ENCODE measurements at regions not wholly inside any gene's neighbourhood (a gene's known extent, or its start where the extent isn't known, plus 50 kb on each side); places are given as distances from the start of the nearest gene placed in this dataset.

DNA sequence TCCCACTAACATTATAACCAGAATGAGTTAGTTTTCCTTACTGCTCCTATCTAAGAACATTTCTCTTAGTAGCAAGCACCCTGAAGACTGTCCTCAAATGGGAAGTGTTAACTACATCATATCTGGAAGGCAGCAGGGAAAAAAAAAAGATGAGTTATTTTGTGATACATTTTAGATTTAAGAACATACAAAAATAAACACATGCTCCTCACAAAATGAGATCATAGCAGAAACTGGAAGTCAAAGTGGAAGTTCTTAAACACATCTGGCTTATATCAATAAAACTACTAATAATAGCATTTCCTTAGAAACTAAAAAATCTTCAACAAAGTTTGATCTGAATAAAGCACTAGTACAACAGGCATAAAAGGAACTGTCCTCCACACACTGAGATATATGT, 70.4 kb downstream of the SLITRK6 start:
- DNase-seq (ENCODE audit: low spot score in 2 of 2): no peak
- intact Hi-C loops (cut with DNase I; ENCODE audit: low total_unique reads): no loop called here
- H3K27me3 ChIP-seq: no peaks in the 10 kb centered on the region

DNA sequence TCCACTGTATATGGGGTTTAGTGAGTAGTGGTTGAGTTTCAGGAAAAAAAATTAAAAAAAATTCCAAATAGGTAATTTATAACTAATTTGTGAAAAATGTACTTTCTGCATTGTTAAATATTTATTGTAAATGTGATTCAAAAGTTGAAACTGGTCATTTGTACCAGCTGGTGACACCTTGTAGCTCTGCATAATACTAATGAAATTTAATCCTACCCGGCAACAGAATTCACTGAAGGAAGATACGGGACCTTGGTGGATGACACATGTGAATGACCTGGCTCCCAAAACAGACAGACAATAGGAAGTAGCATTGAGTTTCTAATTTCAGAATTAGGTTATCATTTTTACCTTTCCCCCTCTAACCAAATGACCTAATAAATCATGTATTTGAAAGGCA, 73.8 kb downstream of the SLITRK6 start:
- no peaks in the 10 kb centered on the region for H3K9me3 ChIP-seq
- TF ChIP-seq, protein P1, sequence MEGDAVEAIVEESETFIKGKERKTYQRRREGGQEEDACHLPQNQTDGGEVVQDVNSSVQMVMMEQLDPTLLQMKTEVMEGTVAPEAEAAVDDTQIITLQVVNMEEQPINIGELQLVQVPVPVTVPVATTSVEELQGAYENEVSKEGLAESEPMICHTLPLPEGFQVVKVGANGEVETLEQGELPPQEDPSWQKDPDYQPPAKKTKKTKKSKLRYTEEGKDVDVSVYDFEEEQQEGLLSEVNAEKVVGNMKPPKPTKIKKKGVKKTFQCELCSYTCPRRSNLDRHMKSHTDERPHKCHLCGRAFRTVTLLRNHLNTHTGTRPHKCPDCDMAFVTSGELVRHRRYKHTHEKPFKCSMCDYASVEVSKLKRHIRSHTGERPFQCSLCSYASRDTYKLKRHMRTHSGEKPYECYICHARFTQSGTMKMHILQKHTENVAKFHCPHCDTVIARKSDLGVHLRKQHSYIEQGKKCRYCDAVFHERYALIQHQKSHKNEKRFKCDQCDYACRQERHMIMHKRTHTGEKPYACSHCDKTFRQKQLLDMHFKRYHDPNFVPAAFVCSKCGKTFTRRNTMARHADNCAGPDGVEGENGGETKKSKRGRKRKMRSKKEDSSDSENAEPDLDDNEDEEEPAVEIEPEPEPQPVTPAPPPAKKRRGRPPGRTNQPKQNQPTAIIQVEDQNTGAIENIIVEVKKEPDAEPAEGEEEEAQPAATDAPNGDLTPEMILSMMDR (IDR thresholded peaks at IDR 0.05): no peak
- no peak for TF ChIP-seq POLR2A (IDR thresholded peaks at IDR 0.05)
- no peak for TF ChIP-seq POLR2AphosphoS5 (IDR thresholded peaks at IDR 0.05)
- no peaks in the 10 kb centered on the region for H3K4me1 ChIP-seq
- H3K4me3 ChIP-seq: no peak overlapping the region
- no peak for DNase-seq (ENCODE audit: low spot score in 2 of 2)
- no peak overlapping the region for H3K27ac ChIP-seq
- no peaks in the 10 kb centered on the region for H3K36me3 ChIP-seq
- H3K27me3 ChIP-seq: no peaks in the 10 kb centered on the region
- intact Hi-C loops (cut with DNase I; ENCODE audit: low total_unique reads): no loop called here

More for the DNA sequence above, 70.4 kb downstream of the SLITRK6 start:
- no peaks in the 10 kb centered on the region for H3K4me1 ChIP-seq
- no peak overlapping the region for H3K27ac ChIP-seq
- H3K9me3 ChIP-seq: no peaks in the 10 kb centered on the region
- no peak overlapping the region for H3K4me3 ChIP-seq
- no peak for TF ChIP-seq POLR2AphosphoS5 (IDR thresholded peaks at IDR 0.05)
- peaks cover 3% of the 10 kb centered on the region for H3K36me3 ChIP-seq

DNA sequence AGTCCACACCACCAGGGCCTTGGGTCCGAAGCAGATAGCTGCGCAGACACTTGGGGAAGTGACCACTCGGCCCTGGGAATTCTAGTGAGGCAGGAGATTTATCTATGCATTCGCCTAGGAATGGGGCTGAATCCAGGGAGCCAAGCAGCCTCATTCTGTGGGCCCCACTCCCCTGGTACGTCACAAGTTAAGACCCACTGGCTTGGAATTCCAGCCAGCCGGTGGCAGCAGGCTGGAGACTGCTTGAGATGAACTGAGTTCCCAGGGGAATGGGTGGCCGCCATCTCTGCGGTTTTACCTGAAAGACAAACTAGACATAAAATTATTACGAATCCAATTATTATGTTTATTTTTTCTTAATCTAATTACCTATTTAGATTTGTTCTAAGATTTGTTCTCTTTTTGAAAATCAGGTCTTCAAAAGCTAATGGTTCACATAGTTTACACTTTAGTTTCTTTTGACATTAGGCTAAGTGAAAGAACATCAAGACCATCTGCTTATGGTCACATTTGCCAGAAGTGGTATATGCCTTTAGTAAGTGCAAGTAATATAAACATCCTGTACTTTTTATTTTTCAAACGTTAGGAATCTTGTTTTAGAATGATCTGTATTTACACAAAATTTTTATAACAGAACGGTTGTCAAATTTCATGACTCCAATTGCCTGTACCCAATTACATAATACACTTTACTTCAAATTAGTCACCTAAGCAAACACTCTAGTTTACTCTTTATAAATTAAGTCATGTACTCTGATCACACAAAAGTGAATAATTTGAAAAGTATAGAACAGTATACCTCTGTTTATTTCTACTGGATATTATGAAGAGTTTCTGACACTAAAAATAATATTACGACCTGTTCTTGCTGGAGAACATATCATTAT, 74.4 kb downstream of the SLITRK6 start:
- Histone ChIP-seq H3K27me3 (no peaks in the 10 kb centered on the region), H3K4me3 (no peak overlapping the region), H3K36me3 (no peaks in the 10 kb centered on the region), H3K27ac (no peak overlapping the region), H3K9me3 (no peaks in the 10 kb centered on the region), H3K4me1 (no peaks in the 10 kb centered on the region)
- TF ChIP-seq POLR2AphosphoS5 (IDR thresholded peaks at IDR 0.05) (no peak), POLR2A (IDR thresholded peaks at IDR 0.05) (no peak)
- TF ChIP-seq, protein P1 (IDR thresholded peaks at IDR 0.05): no peak
- intact Hi-C loops (cut with DNase I; ENCODE audit: low total_unique reads): no loop called here
- DNase-seq (ENCODE audit: low spot score in 2 of 2): no peak

DNA sequence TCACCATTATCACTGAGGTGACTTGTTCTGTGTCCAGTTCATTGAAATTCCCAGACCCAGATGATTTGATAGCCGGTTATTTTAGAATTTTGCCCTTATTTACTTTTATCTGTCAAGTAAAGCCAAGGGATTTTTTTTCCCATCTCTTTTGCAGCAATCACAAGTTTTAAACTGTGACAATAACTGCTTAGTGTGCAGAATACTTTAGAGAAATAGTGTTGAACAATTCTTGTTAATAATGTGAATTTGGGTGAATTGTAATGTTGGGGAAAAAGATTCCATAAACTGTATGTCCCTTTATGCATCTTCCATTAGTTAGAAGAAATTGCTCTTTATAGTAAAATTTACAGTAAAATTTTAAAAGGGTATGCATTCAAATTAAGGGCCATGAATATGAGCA, 79.5 kb downstream of the SLITRK6 start:
- no peak overlapping the region for H3K4me3 ChIP-seq
- no peaks in the 10 kb centered on the region for H3K27me3 ChIP-seq
- H3K9me3 ChIP-seq: no peaks in the 10 kb centered on the region
- intact Hi-C loops (cut with DNase I; ENCODE audit: low total_unique reads): no loop called here
- TF ChIP-seq POLR2A (IDR thresholded peaks at IDR 0.05) (no peak), POLR2AphosphoS5 (IDR thresholded peaks at IDR 0.05) (no peak)
- TF ChIP-seq, protein P1 (IDR thresholded peaks at IDR 0.05): no peak
- no peaks in the 10 kb centered on the region for H3K4me1 ChIP-seq
- no peaks in the 10 kb centered on the region for H3K36me3 ChIP-seq
- no peak for DNase-seq (ENCODE audit: low spot score in 2 of 2)
- H3K27ac ChIP-seq: no peak overlapping the region

DNA sequence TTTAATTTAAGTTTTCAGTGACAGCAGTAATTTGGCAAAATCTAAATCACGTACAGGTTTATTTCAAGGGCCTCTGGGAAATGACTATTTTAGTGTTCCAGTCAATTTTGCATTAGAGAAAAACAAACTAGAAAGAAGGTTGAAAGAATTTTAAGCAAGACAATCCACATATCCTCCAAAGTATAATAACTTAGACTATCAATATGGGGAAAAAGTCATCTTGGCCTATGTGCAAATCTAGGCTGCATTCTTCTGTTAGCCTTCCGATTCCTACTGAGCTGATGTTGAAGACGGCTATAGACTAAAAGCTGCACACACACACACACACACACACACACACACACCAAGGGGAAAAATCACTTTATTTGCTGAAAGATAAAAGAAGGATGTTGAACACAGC, 81.3 kb downstream of the SLITRK6 start:
- intact Hi-C loops (cut with DNase I; ENCODE audit: low total_unique reads): no loop called here
- H3K9me3 ChIP-seq: no peaks in the 10 kb centered on the region
- no peak overlapping the region for H3K27ac ChIP-seq
- no peak overlapping the region for H3K4me3 ChIP-seq
- no peaks in the 10 kb centered on the region for H3K4me1 ChIP-seq
- TF ChIP-seq POLR2AphosphoS5 (IDR thresholded peaks at IDR 0.05): no peak
- TF ChIP-seq POLR2A (IDR thresholded peaks at IDR 0.05): no peak
- TF ChIP-seq, protein P1 (IDR thresholded peaks at IDR 0.05): no peak
- H3K27me3 ChIP-seq: no peaks in the 10 kb centered on the region
- no peaks in the 10 kb centered on the region for H3K36me3 ChIP-seq
- DNase-seq (ENCODE audit: low spot score in 2 of 2): no peak

Data from breast epithelium (tissue), 4 donors.